Activated T-cell treated with anti-CD3 and anti-CD28 coated beads, Interleukin-2, amount 50 U/mL, for 4 hours (primary cell): ENCODE measurements at regions not wholly inside any gene's neighbourhood (a gene's known extent, or its start where the extent isn't known, plus 50 kb on each side); places are given as distances from the start of the nearest gene placed in this dataset.

ENCODE experiments used
- ATAC-seq, 2 donors: fragments of 200-7000 bp; cut with Tn5 transposase; one replicate each; pipeline ENCODE4 v1.10.0; 2021
- DNase-seq: peaks from one replicate; pipeline ENCODE4 v3.0.0-alpha.2; 2020
- H3K27me3 Mint-ChIP-seq: one replicate; pipeline ENCODE4 v1.8.0; 2021; ENCODE audit warnings: low read depth, mixed read lengths
- H3K36me3 Mint-ChIP-seq: one replicate; pipeline ENCODE4 v1.8.0; 2022; ENCODE audit warnings: mixed read lengths; ENCODE audit not compliant: insufficient read depth
- H3K4me1 Mint-ChIP-seq: one replicate; pipeline ENCODE4 v1.8.0; 2021; ENCODE audit warnings: low read depth, mixed read lengths
- H3K4me3 Mint-ChIP-seq: one replicate; pipeline ENCODE4 v1.8.0; 2021; ENCODE audit warnings: mild to moderate bottlenecking, moderate library complexity, mixed read lengths
- H3K9me3 Mint-ChIP-seq: one replicate; pipeline ENCODE4 v1.8.0; 2021; ENCODE audit warnings: mixed read lengths

DNA sequence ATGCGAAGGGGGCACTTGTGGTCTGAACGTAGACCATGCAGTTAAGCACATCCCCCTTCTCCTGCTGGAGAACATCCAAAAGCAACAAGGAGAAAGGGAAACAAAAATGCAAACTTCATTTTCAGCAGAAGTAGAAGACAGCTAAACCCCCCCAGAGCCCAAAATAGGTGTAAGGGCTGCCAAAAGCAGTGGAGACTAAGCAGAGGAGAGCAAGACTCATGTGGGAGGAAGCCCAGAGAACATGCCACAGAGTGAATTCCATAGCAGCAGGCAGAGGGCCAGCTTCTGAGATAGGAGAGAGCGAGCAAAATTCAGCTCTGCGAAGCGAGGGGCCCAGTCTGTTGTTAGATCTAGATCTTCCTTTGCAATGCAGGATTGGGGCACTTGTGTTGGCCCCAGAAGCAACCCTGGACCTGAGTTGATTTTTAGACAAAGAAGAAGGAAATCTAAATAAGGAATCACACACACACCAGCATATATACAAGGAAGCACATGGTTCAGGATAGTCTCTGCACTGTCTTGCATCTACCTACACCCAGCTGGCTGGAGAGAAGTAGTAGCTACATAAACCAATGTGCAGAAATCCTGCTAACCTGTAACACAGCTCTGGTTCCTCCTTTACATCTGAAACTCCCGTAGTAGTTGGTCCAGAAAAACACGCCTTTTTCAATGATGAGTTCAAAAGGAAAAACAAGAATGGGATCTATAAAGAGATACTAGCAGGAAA lies 199.6 kb downstream of the SPRY2 start:
- DNase-seq, result no peak
- no peaks in the 10 kb centered on the region for H3K9me3 Mint-ChIP-seq
- H3K36me3 Mint-ChIP-seq, result no peaks in the 10 kb centered on the region
- no peak overlapping the region for H3K4me3 Mint-ChIP-seq
- ATAC-seq, result no peak
- no peaks in the 10 kb centered on the region for H3K27me3 Mint-ChIP-seq
- H3K4me1 Mint-ChIP-seq, result no peaks in the 10 kb centered on the region

DNA sequence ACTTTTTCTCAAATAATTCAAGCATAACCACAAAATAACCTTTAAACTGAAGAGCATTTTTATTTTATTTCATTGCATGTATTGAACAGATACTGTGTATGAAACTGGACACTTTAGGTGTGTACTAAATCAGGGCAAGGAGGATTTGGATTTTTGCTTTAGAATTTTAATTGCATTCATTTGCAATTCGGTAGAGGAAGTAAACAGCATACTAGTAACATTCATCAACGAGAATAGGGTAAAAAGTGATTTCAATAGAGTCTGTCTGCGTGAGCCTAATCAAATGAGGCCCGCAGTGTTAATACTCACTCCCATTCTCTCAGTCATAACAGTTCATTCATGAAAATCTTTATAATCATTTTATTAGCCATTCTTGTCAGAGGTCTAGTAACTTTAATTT lies 200.2 kb downstream of the SPRY2 start:
- no peaks in the 10 kb centered on the region for H3K4me1 Mint-ChIP-seq
- H3K27me3 Mint-ChIP-seq, result no peaks in the 10 kb centered on the region
- H3K4me3 Mint-ChIP-seq, result no peak overlapping the region
- H3K9me3 Mint-ChIP-seq, result no peaks in the 10 kb centered on the region
- no peak for ATAC-seq
- H3K36me3 Mint-ChIP-seq, result no peaks in the 10 kb centered on the region
- no peak for DNase-seq

DNA sequence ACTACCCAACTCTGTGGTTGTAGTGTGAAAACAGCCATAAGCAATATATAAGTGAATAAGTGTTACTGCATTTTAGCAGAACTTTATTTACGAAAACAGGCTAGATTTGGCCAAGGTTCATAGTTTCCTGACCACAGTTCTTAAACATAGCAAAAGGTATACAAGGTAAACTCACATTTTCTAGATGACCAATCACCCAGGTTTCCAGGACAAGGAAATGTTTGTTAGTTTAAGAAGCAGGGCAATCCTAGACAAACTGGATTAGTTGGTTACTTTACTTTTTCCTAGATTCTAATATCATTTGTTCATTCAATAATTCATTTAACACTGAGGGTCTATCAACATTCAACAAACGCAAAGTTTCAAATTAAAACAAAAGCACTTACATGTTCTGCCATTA lies 201.7 kb downstream of the SPRY2 start:
- no peaks in the 10 kb centered on the region for H3K4me1 Mint-ChIP-seq
- H3K4me3 Mint-ChIP-seq, result no peak overlapping the region
- DNase-seq (no peak), ATAC-seq (no peak)
- no peaks in the 10 kb centered on the region for H3K36me3 Mint-ChIP-seq
- no peaks in the 10 kb centered on the region for H3K27me3 Mint-ChIP-seq
- H3K9me3 Mint-ChIP-seq, result no peaks in the 10 kb centered on the region

DNA sequence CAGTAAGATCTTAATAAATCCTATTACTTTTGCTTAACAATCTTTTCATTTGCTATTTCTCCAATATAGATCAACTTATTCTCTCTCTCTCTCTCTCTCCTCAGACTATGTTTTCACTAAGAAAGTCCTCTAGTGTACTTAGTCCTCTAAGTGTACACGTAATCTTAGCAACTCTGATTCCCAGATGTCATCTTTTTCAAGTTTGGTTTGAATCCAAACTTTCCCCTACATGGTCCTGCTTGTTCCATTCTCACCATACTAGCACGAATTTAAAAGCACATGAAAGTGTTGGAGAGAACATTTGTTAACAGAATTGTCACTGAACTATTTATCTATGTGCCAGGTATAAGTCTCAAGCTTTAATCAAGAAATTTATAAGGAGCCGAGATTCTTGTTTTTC lies 202.9 kb downstream of the SPRY2 start:
- DNase-seq, result no peak
- ATAC-seq, result no peak
- no peaks in the 10 kb centered on the region for H3K36me3 Mint-ChIP-seq
- H3K4me1 Mint-ChIP-seq, result no peaks in the 10 kb centered on the region
- H3K27me3 Mint-ChIP-seq, result no peaks in the 10 kb centered on the region
- no peak overlapping the region for H3K4me3 Mint-ChIP-seq
- no peaks in the 10 kb centered on the region for H3K9me3 Mint-ChIP-seq

DNA sequence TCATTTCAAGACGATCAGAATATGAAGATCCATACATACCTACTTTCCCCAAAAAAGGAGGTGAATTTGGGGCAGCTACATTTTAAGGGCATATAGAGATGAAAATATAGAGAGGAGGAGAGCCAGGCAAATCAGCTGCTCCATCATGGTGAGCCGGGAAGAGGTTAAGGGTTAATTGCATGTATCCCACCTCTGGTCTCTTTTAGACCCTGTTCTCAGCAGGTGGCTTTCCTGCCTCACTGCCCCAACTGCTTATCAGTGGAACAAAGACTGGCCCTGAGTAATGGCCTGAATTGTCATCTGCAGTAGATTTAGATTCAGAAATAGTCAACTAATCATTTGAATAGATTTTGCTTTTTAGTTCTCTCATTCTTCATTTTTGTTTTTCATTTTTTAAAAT lies 206.6 kb downstream of the SPRY2 start:
- H3K27me3 Mint-ChIP-seq, result no peaks in the 10 kb centered on the region
- DNase-seq (no peak), ATAC-seq (no peak)
- no peaks in the 10 kb centered on the region for H3K9me3 Mint-ChIP-seq
- H3K4me3 Mint-ChIP-seq, result no peak overlapping the region
- no peaks in the 10 kb centered on the region for H3K4me1 Mint-ChIP-seq
- no peaks in the 10 kb centered on the region for H3K36me3 Mint-ChIP-seq

DNA sequence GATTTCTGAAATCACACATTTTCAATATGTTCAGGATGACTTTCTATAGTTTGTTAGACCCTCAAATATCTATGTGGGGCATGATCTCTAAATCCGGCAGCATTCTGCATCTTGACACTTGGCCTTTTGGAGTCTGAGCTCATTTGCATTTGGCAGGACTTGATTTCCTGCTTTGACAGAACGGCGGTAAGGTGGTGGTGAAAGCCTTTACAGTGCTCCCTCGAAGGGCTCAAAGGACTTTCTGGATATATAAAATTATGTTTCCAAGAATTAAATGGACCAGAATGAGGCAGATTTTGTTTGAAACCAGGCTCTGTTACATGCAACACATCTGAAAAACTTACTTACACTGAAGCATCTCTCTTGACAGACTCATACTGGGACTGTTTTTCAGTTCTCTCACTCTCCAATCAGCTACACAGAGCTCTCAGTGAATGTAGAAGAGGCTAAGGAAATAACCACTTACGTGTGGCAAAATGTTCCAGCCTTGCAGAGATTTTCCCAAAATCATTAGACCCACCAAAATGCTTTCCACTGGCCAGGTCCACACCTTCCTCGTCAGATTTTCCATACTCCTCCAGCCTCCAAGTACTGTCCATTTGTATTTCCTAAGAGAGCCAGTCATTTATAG lies 207.2 kb downstream of the SPRY2 start:
- ATAC-seq, result no peak
- H3K4me1 Mint-ChIP-seq, result no peaks in the 10 kb centered on the region
- no peaks in the 10 kb centered on the region for H3K36me3 Mint-ChIP-seq
- DNase-seq, result no peak
- H3K9me3 Mint-ChIP-seq, result no peaks in the 10 kb centered on the region
- no peaks in the 10 kb centered on the region for H3K27me3 Mint-ChIP-seq
- no peak overlapping the region for H3K4me3 Mint-ChIP-seq

DNA sequence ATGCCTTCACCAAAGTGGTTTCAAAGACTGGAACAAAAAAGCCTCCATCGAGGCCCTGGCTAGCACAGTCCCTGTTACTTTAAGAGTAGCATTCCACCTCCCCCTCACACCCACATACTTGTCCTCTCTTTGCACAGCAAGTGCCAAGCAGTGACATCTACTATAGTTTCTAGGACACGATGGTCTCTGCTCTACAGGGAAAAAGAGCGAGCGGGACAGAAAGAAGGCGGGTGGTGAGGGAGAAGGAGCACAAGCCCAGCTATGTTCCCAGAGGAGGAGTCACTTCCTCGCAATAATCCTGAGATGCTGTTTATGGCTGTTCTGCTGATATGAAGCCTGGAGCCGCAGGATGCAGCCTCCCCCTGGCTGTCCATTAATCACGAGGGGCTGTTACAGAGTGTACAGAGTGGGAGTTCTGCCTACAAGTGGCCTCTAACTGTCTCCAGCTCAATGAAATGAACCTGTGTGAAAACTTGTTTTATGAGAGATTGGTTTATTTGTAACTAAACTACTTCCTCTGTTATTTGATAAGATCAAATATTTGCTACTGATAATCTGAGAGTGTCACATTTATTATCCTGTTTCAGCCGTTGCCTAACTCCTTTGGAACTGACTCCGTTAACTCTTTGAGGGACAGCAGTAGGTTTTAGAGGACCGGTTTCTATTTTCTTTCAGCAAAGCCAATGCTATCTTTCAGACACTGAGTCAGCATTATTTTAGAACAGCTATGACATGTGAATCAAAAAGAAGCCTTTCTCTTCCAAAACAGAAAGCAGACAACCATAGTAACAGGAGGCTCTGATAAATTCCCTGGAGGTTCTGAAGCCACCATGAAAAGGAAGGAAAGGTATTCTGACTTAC lies 208.0 kb downstream of the SPRY2 start:
- H3K27me3 Mint-ChIP-seq, result no peaks in the 10 kb centered on the region
- no peaks in the 10 kb centered on the region for H3K4me1 Mint-ChIP-seq
- no peaks in the 10 kb centered on the region for H3K36me3 Mint-ChIP-seq
- no peak overlapping the region for H3K4me3 Mint-ChIP-seq
- DNase-seq (no peak), ATAC-seq (no peak)
- H3K9me3 Mint-ChIP-seq, result no peaks in the 10 kb centered on the region

DNA sequence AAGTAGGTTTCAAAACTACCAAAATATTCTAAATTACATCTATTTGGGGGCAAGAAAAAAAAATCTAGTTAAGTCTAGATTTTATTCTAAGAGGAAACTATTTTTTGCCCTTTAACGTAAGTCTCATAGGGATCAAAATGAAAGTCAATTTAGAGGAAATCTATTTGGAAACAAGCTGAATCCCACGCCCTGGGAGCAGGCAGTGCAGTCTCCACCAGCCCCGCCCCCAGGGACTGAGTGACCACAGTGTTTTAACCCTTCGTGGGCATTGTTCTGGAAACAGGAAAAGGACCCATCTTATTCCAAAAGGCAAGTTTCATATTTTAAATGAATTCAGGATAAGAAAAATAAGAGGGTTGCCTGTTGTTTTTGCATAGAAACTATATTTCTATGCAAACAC lies 209.7 kb downstream of the SPRY2 start:
- H3K27me3 Mint-ChIP-seq, result no peaks in the 10 kb centered on the region
- no peaks in the 10 kb centered on the region for H3K9me3 Mint-ChIP-seq

DNA sequence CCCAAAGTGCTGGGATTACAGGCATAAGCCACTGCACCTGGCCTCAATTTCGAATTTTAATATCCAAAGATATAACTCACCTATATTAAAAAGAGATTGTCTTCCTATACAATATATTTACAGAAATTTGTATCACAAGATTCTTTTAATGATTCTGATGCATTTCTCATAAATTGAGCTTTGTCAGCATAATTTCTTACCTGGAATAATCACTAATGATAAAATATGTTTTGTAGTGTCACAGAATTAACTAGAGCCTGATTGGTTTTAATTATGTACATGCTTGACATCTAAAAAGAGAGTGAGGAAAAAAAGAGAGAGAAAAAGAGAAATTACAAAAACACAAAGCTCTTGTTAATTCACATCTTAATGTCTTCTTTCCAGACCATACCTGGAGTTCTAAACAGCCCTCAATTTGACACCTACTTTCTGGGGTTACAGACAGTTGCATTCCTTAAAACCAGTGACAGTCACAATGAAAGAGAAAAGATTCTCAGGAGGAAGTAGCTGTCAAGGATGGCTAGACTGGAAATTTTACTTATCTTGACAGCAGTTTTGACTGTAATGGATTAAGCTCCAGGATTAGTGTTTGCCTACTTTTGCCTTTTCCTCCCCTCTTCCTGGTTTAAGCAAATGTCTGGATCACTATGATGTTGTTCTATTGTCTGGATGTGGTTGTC lies 214.4 kb downstream of the SPRY2 start:
- Mint-ChIP-seq H3K4me3 (no peak overlapping the region), H3K4me1 (no peaks in the 10 kb centered on the region), H3K36me3 (no peaks in the 10 kb centered on the region), H3K9me3 (no peaks in the 10 kb centered on the region), H3K27me3 (no peaks in the 10 kb centered on the region)
- ATAC-seq (no peak), DNase-seq (no peak)

More for the DNA sequence above, 209.7 kb downstream of the SPRY2 start:
- Mint-ChIP-seq H3K4me1 (no peaks in the 10 kb centered on the region), H3K4me3 (no peak overlapping the region), H3K36me3 (no peaks in the 10 kb centered on the region)
- ATAC-seq (no peak), DNase-seq (no peak)

DNA sequence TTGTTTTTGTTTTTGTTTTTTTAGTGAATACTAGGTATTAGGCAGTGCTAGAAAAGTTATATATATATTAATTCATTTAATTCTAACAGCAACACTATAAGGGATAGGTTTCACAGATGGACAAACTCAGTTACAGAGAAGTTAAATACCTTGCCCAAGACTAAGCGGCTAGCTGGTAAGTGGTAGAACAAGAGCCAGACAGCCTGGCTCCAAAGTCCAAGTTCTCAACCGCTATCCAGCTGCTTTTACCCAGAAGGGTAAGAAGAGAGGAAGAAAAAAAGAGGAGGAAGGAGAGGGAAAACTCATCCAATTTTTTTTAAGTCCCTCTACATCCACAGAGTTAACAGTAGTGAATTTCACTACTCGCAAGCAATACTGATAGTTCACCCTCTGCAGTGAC lies 217.0 kb downstream of the SPRY2 start:
- ATAC-seq, result no peak
- no peaks in the 10 kb centered on the region for H3K9me3 Mint-ChIP-seq

DNA sequence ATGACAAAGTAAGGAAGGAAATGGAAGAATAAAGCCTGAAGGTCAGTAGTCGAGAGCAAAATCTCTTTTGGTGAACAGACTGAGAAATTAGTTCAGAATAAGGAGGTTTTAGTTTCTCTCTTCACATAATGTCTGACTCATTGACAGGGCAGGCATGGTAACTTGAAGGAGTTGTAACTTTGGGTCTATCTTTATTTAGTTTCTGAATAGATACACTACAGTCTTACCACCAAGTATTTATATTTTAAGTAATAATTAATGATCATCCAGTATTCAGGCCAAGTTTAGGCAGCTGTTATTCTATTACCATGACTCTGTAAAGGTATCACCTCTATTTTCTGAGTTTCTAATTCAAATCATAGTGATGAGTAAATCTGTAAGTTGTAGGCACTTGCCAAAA lies 219.9 kb downstream of the SPRY2 start:
- DNase-seq, result no peak
- ATAC-seq, result no peak
- Mint-ChIP-seq H3K4me3 (no peak overlapping the region), H3K36me3 (no peaks in the 10 kb centered on the region), H3K9me3 (no peaks in the 10 kb centered on the region), H3K27me3 (no peaks in the 10 kb centered on the region), H3K4me1 (no peaks in the 10 kb centered on the region)

More for the DNA sequence above, 217.0 kb downstream of the SPRY2 start:
- Mint-ChIP-seq H3K4me1 (no peaks in the 10 kb centered on the region), H3K36me3 (no peaks in the 10 kb centered on the region), H3K4me3 (no peak overlapping the region), H3K27me3 (no peaks in the 10 kb centered on the region)
- DNase-seq, result no peak

DNA sequence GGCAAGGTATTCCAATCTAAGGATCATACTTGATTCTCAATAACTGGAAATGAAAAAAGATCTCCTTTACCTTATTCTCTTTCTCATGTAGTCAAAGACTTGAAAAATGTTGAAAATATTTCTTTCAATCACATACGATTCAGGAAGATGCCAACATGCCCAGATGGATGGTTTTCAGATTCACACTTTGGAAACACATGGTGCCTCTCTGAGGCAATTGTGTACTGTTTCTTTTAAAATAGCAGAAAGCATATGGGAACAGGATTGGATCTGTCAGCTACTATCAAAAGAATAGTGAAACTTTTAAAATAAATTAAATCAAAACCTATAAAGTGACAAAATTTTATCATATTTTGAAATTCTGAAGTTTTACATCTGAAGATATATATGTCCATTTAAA lies 222.4 kb downstream of the SPRY2 start:
- no peak for ATAC-seq
- H3K4me1 Mint-ChIP-seq, result no peaks in the 10 kb centered on the region
- DNase-seq, result no peak
- H3K27me3 Mint-ChIP-seq, result no peaks in the 10 kb centered on the region
- H3K9me3 Mint-ChIP-seq, result no peaks in the 10 kb centered on the region
- H3K4me3 Mint-ChIP-seq, result no peak overlapping the region
- H3K36me3 Mint-ChIP-seq, result no peaks in the 10 kb centered on the region

DNA sequence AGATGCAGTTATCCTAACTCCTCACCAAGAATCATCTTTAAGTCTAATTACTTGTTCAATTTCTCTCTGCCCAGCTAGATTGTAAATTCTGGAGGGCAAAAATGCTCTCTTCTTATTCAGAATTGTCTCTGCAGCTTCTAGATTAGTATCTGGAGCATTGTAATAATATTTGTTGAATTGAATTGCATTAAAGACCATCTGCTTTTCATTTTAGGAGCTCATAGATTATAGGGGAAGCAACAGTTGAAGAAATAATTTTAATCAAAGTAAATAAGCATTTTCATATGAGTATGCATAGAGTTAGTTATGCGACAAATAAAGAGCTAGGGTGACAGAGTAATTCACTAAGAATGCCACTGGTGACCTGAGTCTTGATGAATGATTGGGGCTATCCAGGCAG lies 222.8 kb downstream of the SPRY2 start:
- H3K36me3 Mint-ChIP-seq, result no peaks in the 10 kb centered on the region
- H3K27me3 Mint-ChIP-seq, result no peaks in the 10 kb centered on the region
- no peaks in the 10 kb centered on the region for H3K4me1 Mint-ChIP-seq
- no peaks in the 10 kb centered on the region for H3K9me3 Mint-ChIP-seq
- no peak for ATAC-seq
- no peak for DNase-seq
- H3K4me3 Mint-ChIP-seq, result no peak overlapping the region

DNA sequence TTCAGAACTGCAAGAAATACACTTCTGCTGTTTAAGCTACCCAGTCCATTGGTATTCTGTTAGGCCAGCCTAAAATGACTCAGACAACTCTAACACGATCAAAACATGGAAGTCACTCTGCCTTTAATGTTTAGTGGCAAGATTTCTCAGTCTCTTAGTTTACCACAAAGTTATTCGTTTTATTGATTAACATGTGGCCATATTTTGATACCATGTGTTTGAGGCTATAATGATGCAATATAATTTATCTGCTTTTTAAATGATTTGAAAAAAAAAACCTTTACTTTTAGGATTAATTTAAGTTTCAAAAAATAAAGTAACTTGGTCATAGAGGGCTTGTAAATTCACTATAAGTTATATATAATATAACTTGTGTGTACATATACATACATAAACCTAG lies 223.4 kb downstream of the SPRY2 start:
- no peaks in the 10 kb centered on the region for H3K36me3 Mint-ChIP-seq
- no peaks in the 10 kb centered on the region for H3K9me3 Mint-ChIP-seq
- no peak for ATAC-seq
- H3K4me1 Mint-ChIP-seq, result no peaks in the 10 kb centered on the region
- H3K4me3 Mint-ChIP-seq, result no peak overlapping the region
- no peaks in the 10 kb centered on the region for H3K27me3 Mint-ChIP-seq
- no peak for DNase-seq
